Endothelial cell of umbilical vein (primary cell): ENCODE measurements at regions not wholly inside any gene's neighbourhood (a gene's known extent, or its start where the extent isn't known, plus 50 kb on each side); places are given as distances from the start of the nearest gene placed in this dataset.

ENCODE experiments used
- POLR2A ChIP-seq: IDR thresholded peaks from 2 replicates; pipeline ENCODE4 v1.6.1; 2012; ENCODE audit warnings: low read depth, mild to moderate bottlenecking, control low read depth, low read length
- TF ChIP-seq, protein P1 (sequence below), 2 donors: IDR thresholded peaks; 1 replicate in 1 of 2; 2 replicates in 1 of 2; pipeline ENCODE4 v1.5.1; 2011; ENCODE audit warnings: low read length in 2 of 2, mild to moderate bottlenecking in 2 of 2, moderate library complexity in 2 of 2, control low read depth in 1 of 2, inconsistent platforms in 1 of 2, low read depth in 1 of 2; ENCODE audit not compliant: insufficient read depth in 1 of 2; ENCODE audit errors: extremely low read depth in 1 of 2

DNA sequence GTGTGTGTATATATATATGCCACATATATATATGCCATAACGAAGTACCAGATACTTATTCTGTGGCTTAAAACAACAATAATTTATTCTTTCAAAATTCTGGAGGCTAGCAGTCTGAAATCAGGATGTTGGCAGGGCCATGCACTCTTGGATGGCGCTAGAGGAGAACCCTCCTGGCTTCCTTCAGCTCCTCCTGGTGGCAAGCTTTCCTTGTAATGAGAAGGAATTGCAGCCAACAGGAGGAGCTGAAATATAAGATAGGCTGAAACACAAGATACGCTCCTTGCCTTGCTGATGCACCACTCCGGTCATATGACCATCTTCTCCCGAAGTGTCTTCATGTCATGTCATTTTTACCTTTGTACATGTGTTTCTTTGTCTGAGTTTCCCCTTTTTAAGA is 368.1 kb upstream of the CTNND2 start:
- TF ChIP-seq POLR2A: no peak
- TF ChIP-seq, protein P1, sequence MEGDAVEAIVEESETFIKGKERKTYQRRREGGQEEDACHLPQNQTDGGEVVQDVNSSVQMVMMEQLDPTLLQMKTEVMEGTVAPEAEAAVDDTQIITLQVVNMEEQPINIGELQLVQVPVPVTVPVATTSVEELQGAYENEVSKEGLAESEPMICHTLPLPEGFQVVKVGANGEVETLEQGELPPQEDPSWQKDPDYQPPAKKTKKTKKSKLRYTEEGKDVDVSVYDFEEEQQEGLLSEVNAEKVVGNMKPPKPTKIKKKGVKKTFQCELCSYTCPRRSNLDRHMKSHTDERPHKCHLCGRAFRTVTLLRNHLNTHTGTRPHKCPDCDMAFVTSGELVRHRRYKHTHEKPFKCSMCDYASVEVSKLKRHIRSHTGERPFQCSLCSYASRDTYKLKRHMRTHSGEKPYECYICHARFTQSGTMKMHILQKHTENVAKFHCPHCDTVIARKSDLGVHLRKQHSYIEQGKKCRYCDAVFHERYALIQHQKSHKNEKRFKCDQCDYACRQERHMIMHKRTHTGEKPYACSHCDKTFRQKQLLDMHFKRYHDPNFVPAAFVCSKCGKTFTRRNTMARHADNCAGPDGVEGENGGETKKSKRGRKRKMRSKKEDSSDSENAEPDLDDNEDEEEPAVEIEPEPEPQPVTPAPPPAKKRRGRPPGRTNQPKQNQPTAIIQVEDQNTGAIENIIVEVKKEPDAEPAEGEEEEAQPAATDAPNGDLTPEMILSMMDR (IDR thresholded peaks at IDR 0.05; ENCODE audit: extremely low read depth in 1 of 2, insufficient read depth in 1 of 2, low read depth in 1 of 2, low read length in 2 of 2): no peak
